OCI-LY1 (cell line): ENCODE measurements at regions not wholly inside any gene's neighbourhood (a gene's known extent, or its start where the extent isn't known, plus 50 kb on each side); places are given as distances from the start of the nearest gene placed in this dataset.

Experiments used
- CTCF ChIP-seq: fragments of 200-600 bp; sonication (generic), shearing (Covaris generic); IDR thresholded peaks from 2 replicates; pipeline ENCODE4 v1.5.1; 2017; ENCODE audit warnings: mild to moderate bottlenecking, antibody characterized with exemption, low read length, moderate library complexity, mixed read lengths
- EZH2 ChIP-seq: fragments of 200-600 bp; sonication (generic), shearing (Covaris generic); IDR thresholded peaks from 2 replicates; pipeline ENCODE4 v1.8.0; 2017; ENCODE audit warnings: borderline replicate concordance, mixed run types, mild to moderate bottlenecking, antibody characterized with exemption, low read length, moderate library complexity, mixed read lengths

GRCh38 chr16:62585041-62585545 is 548.9 kb upstream of the CDH8 start:
- TF ChIP-seq CTCF = no peak
- TF ChIP-seq EZH2 = no peak
